Omental fat pad (tissue), 3 donors: ENCODE measurements at regions not wholly inside any gene's neighbourhood (a gene's known extent, or its start where the extent isn't known, plus 50 kb on each side); places are given as distances from the start of the nearest gene placed in this dataset.

Source experiments
- ATAC-seq: fragments of 150-250 bp; one replicate; pipeline ENCODE4 v1.9.1; 2016; ENCODE audit warnings: mild to moderate bottlenecking, moderate library complexity; ENCODE audit not compliant: low FRiP score
- DNase-seq: peaks from one replicate; pipeline ENCODE4 v3.0.0-alpha.2; 2019; ENCODE audit warnings: low spot score
- CTCF ChIP-seq, 3 donors: fragments of 450-650 bp; IDR thresholded peaks; one replicate each; pipeline ENCODE4 v1.5.1; 2016 to 2017; ENCODE audit warnings: antibody characterized with exemption in 3 of 3, mild to moderate bottlenecking in 3 of 3, moderate library complexity in 2 of 3

GRCh38 chr5:158303883-158304282, 444.9 kb upstream of the CLINT1 start:
- no peak for ATAC-seq
- DNase-seq, result no peak
- no peak for TF ChIP-seq CTCF (IDR thresholded peaks at IDR 0.05)

GRCh38 chr5:158303275-158303674, 444.3 kb upstream of the CLINT1 start:
- TF ChIP-seq CTCF (IDR thresholded peaks at IDR 0.05), result no peak
- DNase-seq (no peak), ATAC-seq (no peak)

- TF ChIP-seq CTCF (IDR thresholded peaks at IDR 0.05), result no peak
- no peak for ATAC-seq
- no peak for DNase-seq
These were observed 443.1 kb upstream of the CLINT1 start for GRCh38 chr5:158302029-158302428.

- TF ChIP-seq CTCF (IDR thresholded peaks at IDR 0.05), result no peak
- ATAC-seq, result no peak
- DNase-seq, result no peak
These were observed 442.2 kb upstream of the CLINT1 start for GRCh38 chr5:158301186-158301585.

- no peak for TF ChIP-seq CTCF (IDR thresholded peaks at IDR 0.05)
- no peak for ATAC-seq
- DNase-seq, result no peak
These were observed 441.3 kb upstream of the CLINT1 start for GRCh38 chr5:158300256-158300655.

GRCh38 chr5:158297002-158297527, 438.1 kb upstream of the CLINT1 start:
- ATAC-seq, result no peak
- TF ChIP-seq CTCF (IDR thresholded peaks at IDR 0.05), result no peak
- DNase-seq, result no peak

GRCh38 chr5:158294701-158295100, 435.8 kb upstream of the CLINT1 start:
- ATAC-seq (no peak), DNase-seq (no peak)

More at GRCh38 chr5:158294701-158295100, 435.8 kb upstream of the CLINT1 start:
- no peak for TF ChIP-seq CTCF (IDR thresholded peaks at IDR 0.05)
